Sigmoid colon (tissue), 4 donors: ENCODE measurements at regions not wholly inside any gene's neighbourhood (a gene's known extent, or its start where the extent isn't known, plus 50 kb on each side); places are given as distances from the start of the nearest gene placed in this dataset.

Experiments used
- EP300 ChIP-seq, 4 donors: sonication (generic); formaldehyde crosslinking; IDR thresholded peaks; one replicate each; pipeline ENCODE4 v1.6.1; 2017; ENCODE audit warnings: antibody characterized with exemption in 4 of 4
- POLR2A ChIP-seq, 2 donors: fragments of 450-650 bp; IDR thresholded peaks; one replicate each; pipeline ENCODE4 v1.6.1; 2016; ENCODE audit warnings: antibody characterized with exemption in 2 of 2, mild to moderate bottlenecking in 2 of 2, moderate library complexity in 2 of 2
- POLR2AphosphoS5 ChIP-seq, 4 donors: sonication (generic); formaldehyde crosslinking; IDR thresholded peaks; one replicate each; pipeline ENCODE4 v1.6.1; 2017; ENCODE audit warnings: antibody characterized with exemption in 4 of 4
- TF ChIP-seq, protein P1 (sequence below), 4 experiments: fragments of 450-650 bp in 3 of 4; fragments of 200-600 bp in 1 of 4; IDR thresholded peaks; one replicate each; pipeline ENCODE4 v1.5.1; 2016 to 2019; ENCODE audit warnings: antibody characterized with exemption in 4 of 4, mild to moderate bottlenecking in 3 of 4, moderate library complexity in 2 of 4

DNA sequence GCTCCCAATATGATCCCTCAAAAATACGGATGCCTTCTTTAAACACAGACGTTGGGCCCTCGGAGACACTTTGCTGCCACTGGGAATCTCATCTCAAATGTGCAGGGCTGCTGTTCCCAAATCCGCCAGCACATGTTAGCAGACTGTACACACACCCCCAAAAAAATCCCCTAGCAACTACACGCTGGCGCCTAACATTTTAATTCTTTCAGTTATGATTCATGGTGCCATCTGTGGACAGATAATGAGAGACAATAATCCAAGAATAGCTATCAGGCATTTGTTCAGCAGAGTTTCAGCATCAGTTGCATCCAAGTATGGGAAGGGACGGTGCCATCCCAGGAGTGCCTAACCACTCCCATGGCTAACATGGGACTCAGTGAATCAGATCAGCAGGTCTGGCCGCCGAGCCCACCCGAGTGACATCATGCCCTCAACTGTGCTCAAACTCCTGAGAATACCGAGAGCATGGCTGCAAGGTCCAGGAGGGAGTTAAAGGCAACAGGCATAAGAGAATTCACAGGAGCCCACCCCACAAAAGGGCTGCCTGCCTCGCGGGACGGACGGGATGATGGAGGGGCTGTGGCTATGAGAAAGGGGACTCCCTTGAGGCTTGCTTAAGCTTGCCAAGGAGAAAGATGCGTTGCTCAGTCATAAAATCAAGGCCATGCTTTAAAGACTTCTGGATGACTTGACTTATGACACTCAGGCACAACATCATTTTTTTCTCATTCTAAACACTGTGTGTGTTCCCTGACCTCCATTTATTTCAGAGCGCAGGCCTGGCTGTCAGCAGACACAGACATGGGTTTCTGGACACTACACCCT is 337.0 kb downstream of the SHANK2 start:
- TF ChIP-seq, protein P1, sequence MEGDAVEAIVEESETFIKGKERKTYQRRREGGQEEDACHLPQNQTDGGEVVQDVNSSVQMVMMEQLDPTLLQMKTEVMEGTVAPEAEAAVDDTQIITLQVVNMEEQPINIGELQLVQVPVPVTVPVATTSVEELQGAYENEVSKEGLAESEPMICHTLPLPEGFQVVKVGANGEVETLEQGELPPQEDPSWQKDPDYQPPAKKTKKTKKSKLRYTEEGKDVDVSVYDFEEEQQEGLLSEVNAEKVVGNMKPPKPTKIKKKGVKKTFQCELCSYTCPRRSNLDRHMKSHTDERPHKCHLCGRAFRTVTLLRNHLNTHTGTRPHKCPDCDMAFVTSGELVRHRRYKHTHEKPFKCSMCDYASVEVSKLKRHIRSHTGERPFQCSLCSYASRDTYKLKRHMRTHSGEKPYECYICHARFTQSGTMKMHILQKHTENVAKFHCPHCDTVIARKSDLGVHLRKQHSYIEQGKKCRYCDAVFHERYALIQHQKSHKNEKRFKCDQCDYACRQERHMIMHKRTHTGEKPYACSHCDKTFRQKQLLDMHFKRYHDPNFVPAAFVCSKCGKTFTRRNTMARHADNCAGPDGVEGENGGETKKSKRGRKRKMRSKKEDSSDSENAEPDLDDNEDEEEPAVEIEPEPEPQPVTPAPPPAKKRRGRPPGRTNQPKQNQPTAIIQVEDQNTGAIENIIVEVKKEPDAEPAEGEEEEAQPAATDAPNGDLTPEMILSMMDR (IDR thresholded peaks at IDR 0.05): no peak
- TF ChIP-seq EP300 (IDR thresholded peaks at IDR 0.05): no peak
- no peak for TF ChIP-seq POLR2A (IDR thresholded peaks at IDR 0.05)
- no peak for TF ChIP-seq POLR2AphosphoS5 (IDR thresholded peaks at IDR 0.05)
